H9 (cell line): ENCODE measurements at regions not wholly inside any gene's neighbourhood (a gene's known extent, or its start where the extent isn't known, plus 50 kb on each side); places are given as distances from the start of the nearest gene placed in this dataset.

Experiments
- DNase-seq: peaks from one replicate; pipeline ENCODE4 v3.0.0-alpha.2; 2017
- H2AFZ ChIP-seq: one replicate; pipeline ENCODE4 v1.6.1; 2013; ENCODE audit warnings: mild to moderate bottlenecking, low read length, control low read depth, moderate library complexity
- H2AK5ac ChIP-seq: 2 replicates; pipeline ENCODE4 v1.6.1; 2013; ENCODE audit warnings: low read length, control low read depth, mixed read lengths; ENCODE audit not compliant: insufficient read length
- H2BK120ac ChIP-seq: one replicate; pipeline ENCODE4 v1.6.1; 2013; ENCODE audit warnings: low read depth, mild to moderate bottlenecking, low read length, control low read depth, inconsistent platforms; ENCODE audit not compliant: poor library complexity, severe bottlenecking
- H2BK12ac ChIP-seq: 2 replicates; pipeline ENCODE4 v1.6.1; 2013; ENCODE audit warnings: low read length, control low read depth, mixed read lengths, low read depth; ENCODE audit not compliant: insufficient read length
- H2BK15ac ChIP-seq: 2 replicates; pipeline ENCODE4 v1.6.1; 2013; ENCODE audit warnings: low read depth, low read length, control low read depth
- H2BK20ac ChIP-seq: one replicate; pipeline ENCODE4 v1.6.1; 2013; ENCODE audit warnings: low read depth, mild to moderate bottlenecking, low read length, control low read depth, inconsistent platforms; ENCODE audit not compliant: poor library complexity, severe bottlenecking
- H2BK5ac ChIP-seq: 2 replicates; pipeline ENCODE4 v1.6.1; 2013; ENCODE audit warnings: low read length, control low read depth, mixed read lengths; ENCODE audit not compliant: insufficient read length
- H3K14ac ChIP-seq: 2 replicates; pipeline ENCODE4 v1.6.1; 2013; ENCODE audit warnings: low read length, control low read depth; ENCODE audit not compliant: insufficient read depth
- H3K18ac ChIP-seq: 2 replicates; pipeline ENCODE4 v1.6.1; 2013; ENCODE audit warnings: low read depth, mild to moderate bottlenecking, mixed read lengths, low read length, control low read depth; ENCODE audit not compliant: insufficient read length
- H3K23ac ChIP-seq: 2 replicates; pipeline ENCODE4 v1.6.1; 2013; ENCODE audit warnings: low read length, control low read depth, mixed read lengths, low read depth; ENCODE audit not compliant: insufficient read length
- H3K23me2 ChIP-seq: 2 replicates; pipeline ENCODE4 v1.6.1; 2013; ENCODE audit warnings: low read depth, mild to moderate bottlenecking, mixed read lengths, low read length, control low read depth; ENCODE audit not compliant: insufficient read length, poor library complexity, severe bottlenecking
- H3K27ac ChIP-seq: 2 replicates; pipeline ENCODE4 v1.5.1; 2013; ENCODE audit warnings: low read length, control low read depth, mixed read lengths, low read depth; ENCODE audit not compliant: insufficient read length
- H3K27me3 ChIP-seq: 2 replicates; pipeline ENCODE4 v1.6.1; 2013; ENCODE audit warnings: low read length, control low read depth, inconsistent platforms; ENCODE audit not compliant: insufficient read depth
- H3K4ac ChIP-seq: 2 replicates; pipeline ENCODE4 v1.6.1; 2013; ENCODE audit warnings: low read depth, mild to moderate bottlenecking, control low read depth, inconsistent platforms, low read length, moderate library complexity
- H3K4me1 ChIP-seq: 2 replicates; pipeline ENCODE4 v1.6.1; 2013; ENCODE audit warnings: low read length, control low read depth, inconsistent platforms; ENCODE audit not compliant: insufficient read depth
- H3K4me2 ChIP-seq: 2 replicates; pipeline ENCODE4 v1.6.1; 2013; ENCODE audit warnings: low read length, control low read depth, mixed read lengths; ENCODE audit not compliant: insufficient read length, insufficient read depth
- H3K56ac ChIP-seq: 2 replicates; pipeline ENCODE4 v1.6.1; 2013; ENCODE audit warnings: low read depth, mild to moderate bottlenecking, mixed read lengths, low read length, control low read depth; ENCODE audit not compliant: insufficient read length
- H3K79me1 ChIP-seq: 2 replicates; pipeline ENCODE4 v1.6.1; 2013; ENCODE audit warnings: low read depth, mild to moderate bottlenecking, moderate library complexity, low read length, control low read depth, inconsistent platforms; ENCODE audit not compliant: insufficient read depth, poor library complexity, severe bottlenecking
- H3K79me2 ChIP-seq: 2 replicates; pipeline ENCODE4 v1.6.1; 2013; ENCODE audit warnings: low read length, control low read depth, inconsistent platforms; ENCODE audit not compliant: insufficient read depth
- H3K9ac ChIP-seq: 2 replicates; pipeline ENCODE4 v1.6.1; 2013; ENCODE audit warnings: low read length, control low read depth, mixed read lengths; ENCODE audit not compliant: insufficient read length; ENCODE audit errors: extremely low read depth
- H3K9me3 ChIP-seq: one replicate; pipeline ENCODE4 v1.6.1; 2013; ENCODE audit warnings: low read depth, low read length, inconsistent platforms; ENCODE audit not compliant: control insufficient read depth
- H3T11ph ChIP-seq: one replicate; pipeline ENCODE4 v1.6.1; 2013; ENCODE audit warnings: mild to moderate bottlenecking, low read length, control low read depth, inconsistent platforms
- H4K20me1 ChIP-seq: one replicate; pipeline ENCODE4 v1.6.1; 2013; ENCODE audit not compliant: control insufficient read depth, insufficient read length, insufficient read depth
- H4K5ac ChIP-seq: 2 replicates; pipeline ENCODE4 v1.6.1; 2013; ENCODE audit warnings: low read depth, mild to moderate bottlenecking, mixed read lengths, low read length, control low read depth; ENCODE audit not compliant: insufficient read length
- H4K8ac ChIP-seq: replicated peaks from 2 replicates; pipeline ENCODE4 v1.6.1; 2013; ENCODE audit warnings: low read length, control low read depth, mixed read lengths, low read depth; ENCODE audit not compliant: insufficient read length
- H4K91ac ChIP-seq: 2 replicates; pipeline ENCODE4 v1.6.1; 2013; ENCODE audit warnings: low read depth, mild to moderate bottlenecking, moderate library complexity, mixed read lengths, low read length, control low read depth; ENCODE audit not compliant: insufficient read length
- H3K27ac Mint-ChIP-seq, 3 experiments: 2 replicates in 2 of 3; 3 replicates in 1 of 3; pipeline ENCODE4 v1.8.0; 2020 to 2021; ENCODE audit warnings: mixed read lengths in 3 of 3, mild to moderate bottlenecking in 1 of 3, moderate library complexity in 1 of 3
- H3K27me3 Mint-ChIP-seq: 2 replicates; pipeline ENCODE4 v1.8.0; 2021; ENCODE audit warnings: low read depth, mild to moderate bottlenecking, moderate library complexity, mixed read lengths
- H3K36me3 Mint-ChIP-seq, 3 experiments: 2 replicates in 2 of 3; 3 replicates in 1 of 3; pipeline ENCODE4 v1.8.0; 2020 to 2021; ENCODE audit warnings: low read depth in 3 of 3, mixed read lengths in 3 of 3; ENCODE audit not compliant: insufficient read depth in 1 of 3
- H3K4me1 Mint-ChIP-seq, 2 experiments: 2 replicates each; pipeline ENCODE4 v1.8.0; 2020; ENCODE audit warnings: mixed read lengths in 2 of 2
- H3K4me3 Mint-ChIP-seq, 2 experiments: 2 replicates in 1 of 2; 3 replicates in 1 of 2; pipeline ENCODE4 v1.8.0; 2020 to 2021; ENCODE audit warnings: mild to moderate bottlenecking in 2 of 2, mixed read lengths in 2 of 2, moderate library complexity in 1 of 2
- H3K9me3 Mint-ChIP-seq, 2 experiments: 2 replicates in 1 of 2; 3 replicates in 1 of 2; pipeline ENCODE4 v1.8.0; 2020; ENCODE audit warnings: mild to moderate bottlenecking in 2 of 2, mixed read lengths in 2 of 2, moderate library complexity in 1 of 2
- CTCF ChIP-seq: fragments of 200-600 bp; sonication (generic); conservative IDR thresholded peaks from 3 replicates; pipeline ENCODE4 v1.8.0; 2021; ENCODE audit warnings: antibody characterized with exemption, mild to moderate bottlenecking
- WGBS: extraction: QIAGEN DNeasy Blood & Tissue Kit; methylation state at CpG from one replicate; pipeline ENCODE4 v1.1.7; 2013; ENCODE audit warnings: missing lambda C conversion rate, low lambda C conversion rate, mixed read lengths; ENCODE audit not compliant: insufficient read length; ENCODE audit errors: extremely low coverage; 5-methylcytosine and 5-hydroxymethylcytosine counted together

- Histone ChIP-seq H3K79me1 (no peaks in the 10 kb centered on the region), H3K27ac (no peak overlapping the region), H2BK12ac (no peak overlapping the region), H3K4me2 (no peak overlapping the region), H3K9me3 (no peaks in the 10 kb centered on the region), H3K56ac (no peak overlapping the region), H2BK5ac (no peak overlapping the region), H2AK5ac (no peak overlapping the region), H4K5ac (no peak overlapping the region), H2BK120ac (no peak overlapping the region), H4K91ac (no peak overlapping the region), H4K20me1 (no peaks in the 10 kb centered on the region), H3K18ac (no peak overlapping the region), H3K79me2 (no peaks in the 10 kb centered on the region), H3T11ph (no peak overlapping the region), H2AFZ (no peak overlapping the region), H3K27me3 (no peaks in the 10 kb centered on the region), H3K14ac (no peak overlapping the region), H3K4me1 (peaks cover 2% of the 10 kb centered on the region; the same call in 1 of the 2 replicates), H2BK15ac (no peak overlapping the region), H2BK20ac (no peak overlapping the region), H3K23ac (no peak overlapping the region), H4K8ac (no peak overlapping the region), H3K4ac (no peak overlapping the region), H3K23me2 (no peaks in the 10 kb centered on the region), H3K9ac (no peak overlapping the region)
- H3K4me1 Mint-ChIP-seq = peaks cover 9 to 27% of the 10 kb centered on the region in 2 experiments
- no peak overlapping the region for H3K27ac Mint-ChIP-seq
- no peak overlapping the region for H3K4me3 Mint-ChIP-seq
- H3K27me3 Mint-ChIP-seq = no peaks in the 10 kb centered on the region
- no peak for TF ChIP-seq CTCF
- H3K36me3 Mint-ChIP-seq = peaks cover 3 to 5% (median 5%) of the 10 kb centered on the region in 3 experiments
- no peak for DNase-seq
- H3K9me3 Mint-ChIP-seq = peaks cover 4 to 5% of the 10 kb centered on the region in 2 experiments
- WGBS = no CpG with 5 or more reads among the region's 3 CpGs
These were observed 73.2 kb downstream of the ZC3H11B start for GRCh38 chr1:219539645-219540254.
